Astrocyte (in vitro differentiated cells and primary cell): ENCODE measurements at regions not wholly inside any gene's neighbourhood (a gene's known extent, or its start where the extent isn't known, plus 50 kb on each side); places are given as distances from the start of the nearest gene placed in this dataset.

Experiments used
- DNase-seq: peaks from one replicate; pipeline ENCODE4 v3.0.0-alpha.2; 2010; ENCODE audit warnings: low read depth
- FAIRE-seq: peaks from 2 replicates; lab custom pipeline; 2011; peaks lifted over from hg19 to GRCh38; lab: Jason Lieb, UNC
- H2AFZ ChIP-seq: 2 replicates; pipeline ENCODE4 v1.6.0; 2012; ENCODE audit warnings: low read depth, low read length, inconsistent platforms
- H3K27ac ChIP-seq: 2 replicates; pipeline ENCODE4 v1.5.1; 2011; ENCODE audit warnings: low read depth, low read length, inconsistent platforms
- H3K27me3 ChIP-seq: 2 replicates; pipeline ENCODE4 v1.6.0; 2011; ENCODE audit warnings: low read length, inconsistent platforms; ENCODE audit not compliant: insufficient read depth
- H3K36me3 ChIP-seq: 2 replicates; pipeline ENCODE4 v1.5.1; 2011; ENCODE audit warnings: low read length, inconsistent platforms; ENCODE audit not compliant: insufficient read depth
- H3K4me1 ChIP-seq: 2 replicates; pipeline ENCODE4 v1.5.1; 2011; ENCODE audit warnings: low read length, inconsistent platforms; ENCODE audit not compliant: insufficient read depth
- H3K4me2 ChIP-seq: 2 replicates; pipeline ENCODE4 v1.6.0; 2012; ENCODE audit warnings: low read length, inconsistent platforms
- H3K4me3 ChIP-seq: 2 replicates; pipeline ENCODE4 v1.5.1; 2011; ENCODE audit warnings: low read depth, mild to moderate bottlenecking, low read length, inconsistent platforms; ENCODE audit not compliant: insufficient read depth
- H3K79me2 ChIP-seq: 2 replicates; pipeline ENCODE4 v1.6.0; 2012; ENCODE audit warnings: mild to moderate bottlenecking, low read length, inconsistent platforms; ENCODE audit not compliant: insufficient read depth
- H3K9ac ChIP-seq: 2 replicates; pipeline ENCODE4 v1.6.0; 2012; ENCODE audit warnings: mild to moderate bottlenecking, low read length, inconsistent platforms
- H3K9me3 ChIP-seq: 2 replicates; pipeline ENCODE4 v1.5.1; 2012; ENCODE audit warnings: low read depth, mild to moderate bottlenecking, low read length, inconsistent platforms; ENCODE audit not compliant: insufficient read depth
- H4K20me1 ChIP-seq: 2 replicates; pipeline ENCODE4 v1.6.0; 2012; ENCODE audit warnings: low read length, inconsistent platforms; ENCODE audit not compliant: insufficient read depth
- H3K27ac Mint-ChIP-seq: one replicate; pipeline ENCODE4 v1.8.0; 2021; ENCODE audit warnings: mild to moderate bottlenecking, mixed read lengths; ENCODE audit not compliant: unreplicated experiment
- H3K27me3 Mint-ChIP-seq: one replicate; pipeline ENCODE4 v1.8.0; 2021; ENCODE audit warnings: low read depth, mixed read lengths; ENCODE audit not compliant: unreplicated experiment
- H3K36me3 Mint-ChIP-seq: one replicate; pipeline ENCODE4 v1.8.0; 2021; ENCODE audit warnings: low read depth, mixed read lengths; ENCODE audit not compliant: unreplicated experiment
- H3K4me1 Mint-ChIP-seq: one replicate; pipeline ENCODE4 v1.8.0; 2021; ENCODE audit warnings: low read depth, mixed read lengths; ENCODE audit not compliant: unreplicated experiment
- H3K4me3 Mint-ChIP-seq: one replicate; pipeline ENCODE4 v1.8.0; 2021; ENCODE audit warnings: mild to moderate bottlenecking, moderate library complexity, mixed read lengths; ENCODE audit not compliant: unreplicated experiment
- H3K9me3 Mint-ChIP-seq: one replicate; pipeline ENCODE4 v1.8.0; 2021; ENCODE audit warnings: mild to moderate bottlenecking, mixed read lengths; ENCODE audit not compliant: unreplicated experiment
- CTCF ChIP-seq: IDR thresholded peaks from 2 replicates; pipeline ENCODE4 v1.5.1; 2011; ENCODE audit warnings: low read depth, mild to moderate bottlenecking, inconsistent platforms, low read length, moderate library complexity; ENCODE audit not compliant: insufficient read depth
- EZH2 ChIP-seq: IDR thresholded peaks from 2 replicates; pipeline ENCODE4 v1.6.1; 2012; ENCODE audit warnings: mild to moderate bottlenecking, low read length, inconsistent platforms; ENCODE audit not compliant: insufficient read depth

GRCh38 chr6:917296-917695 is 224.4 kb upstream of the EXOC2 start:
- no peaks in the 10 kb centered on the region for H3K4me1 ChIP-seq
- Mint-ChIP-seq H3K27ac (no peak overlapping the region), H3K36me3 (no peaks in the 10 kb centered on the region), H3K4me1 (no peaks in the 10 kb centered on the region), H3K4me3 (no peak overlapping the region), H3K27me3 (peaks cover 39% of the 10 kb centered on the region), H3K9me3 (peaks cover 30% of the 10 kb centered on the region)
- no peak overlapping the region for H3K4me2 ChIP-seq
- no peaks in the 10 kb centered on the region for H3K36me3 ChIP-seq
- FAIRE-seq (no peak), DNase-seq (no peak)
- no peaks in the 10 kb centered on the region for H3K79me2 ChIP-seq
- no peak overlapping the region for H3K27ac ChIP-seq
- peaks cover under 1% of the 10 kb centered on the region for H3K27me3 ChIP-seq
- no peak overlapping the region for H3K4me3 ChIP-seq
- no peak overlapping the region for H3K9ac ChIP-seq
- no peak overlapping the region for H2AFZ ChIP-seq
- H3K9me3 ChIP-seq, result peaks cover 17% of the 10 kb centered on the region
- TF ChIP-seq CTCF, result no peak
- TF ChIP-seq EZH2, result no peak
- H4K20me1 ChIP-seq, result no peaks in the 10 kb centered on the region

- DNase-seq (no peak), FAIRE-seq (no peak)
- H3K9ac ChIP-seq, result no peak overlapping the region
- no peak overlapping the region for H2AFZ ChIP-seq
- peaks cover 23% of the 10 kb centered on the region for H3K9me3 Mint-ChIP-seq
- no peaks in the 10 kb centered on the region for H3K36me3 Mint-ChIP-seq
- peaks cover 3% of the 10 kb centered on the region for H3K27me3 ChIP-seq
- no peak overlapping the region for H3K4me3 Mint-ChIP-seq
- no peaks in the 10 kb centered on the region for H3K79me2 ChIP-seq
- peaks cover 2% of the 10 kb centered on the region for H3K4me1 Mint-ChIP-seq
- no peak overlapping the region for H3K4me2 ChIP-seq
- H3K36me3 ChIP-seq, result no peaks in the 10 kb centered on the region
- peaks cover 44% of the 10 kb centered on the region for H3K27me3 Mint-ChIP-seq
- no peak overlapping the region for H3K27ac ChIP-seq
- H3K27ac Mint-ChIP-seq, result no peak overlapping the region
- peaks cover 8% of the 10 kb centered on the region for H3K9me3 ChIP-seq
- no peaks in the 10 kb centered on the region for H3K4me1 ChIP-seq
- no peak overlapping the region for H3K4me3 ChIP-seq
- H4K20me1 ChIP-seq, result no peaks in the 10 kb centered on the region
- TF ChIP-seq EZH2 (no peak), CTCF (no peak)
Measured at GRCh38 chr6:916131-916530, 223.2 kb upstream of the EXOC2 start.

GRCh38 chr6:912871-913835 is 220.2 kb upstream of the EXOC2 start:
- Mint-ChIP-seq H3K36me3 (no peaks in the 10 kb centered on the region), H3K27me3 (peaks cover 54% of the 10 kb centered on the region), H3K4me1 (peaks cover 2% of the 10 kb centered on the region), H3K4me3 (no peak overlapping the region), H3K27ac (no peak overlapping the region), H3K9me3 (peaks cover 14% of the 10 kb centered on the region)
- no peaks in the 10 kb centered on the region for H3K36me3 ChIP-seq
- H3K9ac ChIP-seq, result no peak overlapping the region
- DNase-seq, result no peak
- H3K4me1 ChIP-seq, result no peaks in the 10 kb centered on the region
- H3K79me2 ChIP-seq, result no peaks in the 10 kb centered on the region
- H3K4me2 ChIP-seq, result peak overlapping the region; percentile 11
- H3K27ac ChIP-seq, result no peak overlapping the region
- no peaks in the 10 kb centered on the region for H3K9me3 ChIP-seq
- FAIRE-seq, result no peak
- no peak overlapping the region for H2AFZ ChIP-seq
- H3K27me3 ChIP-seq, result peaks cover 3% of the 10 kb centered on the region
- TF ChIP-seq CTCF (peak; percentile 18), EZH2 (no peak)
- no peaks in the 10 kb centered on the region for H4K20me1 ChIP-seq
- no peak overlapping the region for H3K4me3 ChIP-seq
